IMR-90 (cell line): ENCODE measurements at regions not wholly inside any gene's neighbourhood (a gene's known extent, or its start where the extent isn't known, plus 50 kb on each side); places are given as distances from the start of the nearest gene placed in this dataset.

Experiments
- ATAC-seq: fragments of 200-7000 bp; cut with Tn5 transposase; 2 replicates; pipeline ENCODE4 v1.9.1; 2020; ENCODE audit warnings: low read depth, mild to moderate bottlenecking, moderate library complexity
- BruUV-seq: library from RNA; stranded (reverse); fragments of 400-500 nt; replicated peaks from 2 replicates; lab custom pipeline; 2021; lab: Mats Ljungman, UMichigan
- CTCF ChIA-PET: fragments of 300-600 bp; formaldehyde crosslinking; extraction: SDS; loops from one replicate; lab custom pipeline; 2021; ENCODE audit warnings: antibody characterized with exemption; lab: Yijun Ruan, JAX
- POLR2A ChIA-PET: fragments of 300-600 bp; sonication (Branson Sonifier 250); formaldehyde crosslinking; loops from one replicate; lab custom pipeline; 2022; ENCODE audit warnings: antibody characterized with exemption; ENCODE audit not compliant: unreplicated experiment; lab: Charles Lee
- DNase-seq: peaks from one replicate; pipeline ENCODE4 v3.0.0; 2013
- H2AFZ ChIP-seq: replicated peaks from 2 replicates; pipeline ENCODE3; 2013; ENCODE audit warnings: low read length, mild to moderate bottlenecking; ENCODE audit not compliant: poor library complexity
- H2AK5ac ChIP-seq: 2 replicates; pipeline ENCODE4 v1.6.1; 2013; ENCODE audit warnings: low read depth, low read length, inconsistent platforms
- H2AK9ac ChIP-seq: replicated peaks from 2 replicates; pipeline ENCODE3; 2013; ENCODE audit warnings: mild to moderate bottlenecking, low read depth, low read length, moderate library complexity; ENCODE audit not compliant: poor library complexity
- H2BK120ac ChIP-seq: 2 replicates; pipeline ENCODE4 v1.6.1; 2013; ENCODE audit warnings: low read depth, low read length, inconsistent platforms
- H2BK15ac ChIP-seq: 3 replicates; pipeline ENCODE4 v1.6.1; 2013; ENCODE audit warnings: low read depth, low read length, inconsistent platforms
- H2BK20ac ChIP-seq: 2 replicates; pipeline ENCODE4 v1.6.1; 2013; ENCODE audit warnings: low read depth, mild to moderate bottlenecking, inconsistent platforms, low read length, moderate library complexity
- H2BK5ac ChIP-seq: 2 replicates; pipeline ENCODE4 v1.6.1; 2013; ENCODE audit warnings: mild to moderate bottlenecking, low read depth, low read length, inconsistent platforms; ENCODE audit not compliant: poor library complexity, severe bottlenecking
- H3K14ac ChIP-seq: replicated peaks from 2 replicates; pipeline ENCODE4 v1.6.1; 2013; ENCODE audit warnings: low read depth, low read length, inconsistent platforms
- H3K18ac ChIP-seq: 2 replicates; pipeline ENCODE4 v1.6.1; 2013; ENCODE audit warnings: low read depth, low read length, control low read depth
- H3K23ac ChIP-seq: 2 replicates; pipeline ENCODE4 v1.6.1; 2013; ENCODE audit warnings: low read depth, low read length, inconsistent platforms
- H3K27ac ChIP-seq: 2 replicates; pipeline ENCODE4 v1.5.1; 2013; ENCODE audit warnings: mild to moderate bottlenecking, control low read depth, low read length; ENCODE audit not compliant: insufficient read depth
- H3K27me3 ChIP-seq: 2 replicates; pipeline ENCODE4 v1.6.1; 2013; ENCODE audit warnings: low read length; ENCODE audit not compliant: control insufficient read depth, insufficient read depth
- H3K36me3 ChIP-seq: 2 replicates; pipeline ENCODE4 v1.6.1; 2013; ENCODE audit warnings: low read length, mixed read lengths; ENCODE audit not compliant: control insufficient read depth, insufficient read depth
- H3K4ac ChIP-seq: 2 replicates; pipeline ENCODE4 v1.6.1; 2013; ENCODE audit warnings: low read depth, low read length, inconsistent platforms
- H3K4me1 ChIP-seq: 2 replicates; pipeline ENCODE4 v1.6.1; 2013; ENCODE audit warnings: low read length, mixed read lengths; ENCODE audit not compliant: control insufficient read depth, insufficient read depth
- H3K4me2 ChIP-seq: 2 replicates; pipeline ENCODE4 v1.6.1; 2013; ENCODE audit warnings: low read depth, mild to moderate bottlenecking, control low read depth, low read length, moderate library complexity
- H3K4me3 ChIP-seq: 2 replicates; pipeline ENCODE4 v1.5.1; 2013; ENCODE audit warnings: low read depth, mild to moderate bottlenecking, control low read depth, low read length, moderate library complexity; ENCODE audit not compliant: insufficient read depth
- H3K56ac ChIP-seq: 2 replicates; pipeline ENCODE4 v1.6.1; 2013; ENCODE audit warnings: low read length, inconsistent platforms; ENCODE audit not compliant: insufficient read depth; ENCODE audit errors: extremely low read depth
- H3K79me1 ChIP-seq, 2 experiments: 2 replicates each; pipeline ENCODE4 v1.6.1; 2013; ENCODE audit warnings: low read length in 2 of 2, inconsistent platforms in 1 of 2, low read depth in 1 of 2
- H3K9ac ChIP-seq: 2 replicates; pipeline ENCODE4 v1.6.1; 2013; ENCODE audit warnings: low read depth, low read length, control low read depth
- H3K9me1 ChIP-seq: 2 replicates; pipeline ENCODE4 v1.6.1; 2013; ENCODE audit warnings: low read length, inconsistent platforms; ENCODE audit not compliant: insufficient read depth
- H3K9me3 ChIP-seq: 2 replicates; pipeline ENCODE4 v1.6.1; 2013; ENCODE audit warnings: low read length; ENCODE audit not compliant: control insufficient read depth, insufficient read depth
- H4K20me1 ChIP-seq: 2 replicates; pipeline ENCODE4 v1.6.1; 2013; ENCODE audit warnings: low read length, inconsistent platforms; ENCODE audit not compliant: insufficient read depth
- H4K5ac ChIP-seq: 2 replicates; pipeline ENCODE4 v1.6.1; 2013; ENCODE audit warnings: mild to moderate bottlenecking, low read depth, low read length, control low read depth
- H4K8ac ChIP-seq, 2 experiments: 2 replicates each; pipeline ENCODE4 v1.6.1; 2013; ENCODE audit warnings: low read depth in 2 of 2, low read length in 2 of 2, control low read depth in 1 of 2, inconsistent platforms in 1 of 2
- H4K91ac ChIP-seq: 2 replicates; pipeline ENCODE4 v1.6.1; 2013; ENCODE audit warnings: low read depth, low read length, inconsistent platforms; ENCODE audit not compliant: insufficient read depth
- BHLHE40 ChIP-seq: fragments of 150-350 bp; IDR thresholded peaks from 2 replicates; pipeline ENCODE4 v1.6.1; 2016; ENCODE audit warnings: mild to moderate bottlenecking, low read depth, low read length
- WGBS, 2 experiments: methylation state at CpG; one replicate each; pipeline versions ENCODE4 v1.1.5 to v1.1.7; 2013; ENCODE audit warnings: missing lambda C conversion rate in 2 of 2; ENCODE audit not compliant: insufficient read length in 1 of 2; ENCODE audit errors: extremely low coverage in 2 of 2; 5-methylcytosine and 5-hydroxymethylcytosine counted together
- dilution Hi-C: fragments of 300-500 bp; cut with HindIII; formaldehyde crosslinking; loops from one replicate; pipeline ENCODE4 v1.14.3; 2018; ENCODE audit warnings: low sequenced_read_pairs; ENCODE audit not compliant: unreplicated experiment
- in situ Hi-C: fragments of 300-500 bp; cut with MboI; formaldehyde crosslinking; loops from 3 replicates; pipeline ENCODE4 v1.14.3; 2019; ENCODE audit warnings: low sequenced_read_pairs, inconsistent platforms, mixed read lengths
- intact Hi-C: fragments of 100-400 bp; cut with micrococcal nuclease; formaldehyde crosslinking; loops from 2 replicates; pipeline ENCODE4 v1.10.0; 2022

DNA sequence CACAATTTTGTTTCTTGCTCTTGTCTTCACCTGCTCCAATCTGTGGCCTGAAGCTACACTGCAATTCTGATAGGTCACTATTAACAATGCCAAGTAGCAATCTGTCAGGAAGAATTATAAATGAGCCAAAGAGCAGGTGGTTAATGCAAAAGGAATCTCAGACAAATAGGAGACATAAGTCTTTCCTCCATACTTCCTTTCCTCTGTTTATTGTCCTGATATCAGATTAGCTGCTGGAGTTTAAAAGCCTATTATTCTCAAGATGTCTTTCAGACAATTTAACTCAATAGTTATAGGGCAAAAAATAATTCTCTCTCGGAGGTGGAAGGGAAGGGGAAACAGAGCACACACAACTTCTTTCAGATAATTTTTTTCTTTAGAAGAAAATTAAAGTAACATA, 491.6 kb downstream of the MFSD1 start:
- no peak overlapping the region for H3K23ac ChIP-seq
- no peaks in the 10 kb centered on the region for H3K79me1 ChIP-seq
- dilution Hi-C loops (no loop called here), in situ Hi-C loops (no loop called here), intact Hi-C loops (no loop called here)
- H3K4me3 ChIP-seq: no peak overlapping the region
- no peak overlapping the region for H3K9ac ChIP-seq
- H2BK15ac ChIP-seq: no peak overlapping the region
- ATAC-seq: no peak
- H2BK120ac ChIP-seq: no peak overlapping the region
- no peak overlapping the region for H2AFZ ChIP-seq
- DNase-seq: no peak
- H3K4me2 ChIP-seq: no peak overlapping the region
- no peak overlapping the region for H2AK5ac ChIP-seq
- no peak overlapping the region for H2BK5ac ChIP-seq
- H3K56ac ChIP-seq: no peak overlapping the region
- no peak overlapping the region for H2BK20ac ChIP-seq
- H4K5ac ChIP-seq: no peak overlapping the region
- H4K91ac ChIP-seq: no peak overlapping the region
- no peak overlapping the region for H3K4ac ChIP-seq
- ChIA-PET CTCF (no interaction called here), POLR2A (no interaction called here)
- no peaks in the 10 kb centered on the region for H3K9me1 ChIP-seq
- no peaks in the 10 kb centered on the region for H3K27me3 ChIP-seq
- no peak overlapping the region for H3K18ac ChIP-seq
- H4K8ac ChIP-seq: no peak overlapping the region
- BruUV-seq: no TSS peak
- no peak overlapping the region for H2AK9ac ChIP-seq
- no peak overlapping the region for H3K14ac ChIP-seq
- H3K27ac ChIP-seq: no peak overlapping the region
- no peak for TF ChIP-seq BHLHE40
- no peaks in the 10 kb centered on the region for H3K4me1 ChIP-seq
- WGBS, 2 experiments: no CpG with 5 or more reads among the region's 1 CpG
- H4K20me1 ChIP-seq: no peaks in the 10 kb centered on the region
- no peaks in the 10 kb centered on the region for H3K36me3 ChIP-seq
- H3K9me3 ChIP-seq: no peaks in the 10 kb centered on the region
